ENCODE measurements at regions not wholly inside any gene's neighbourhood (a gene's known extent, or its start where the extent isn't known, plus 50 kb on each side); places are given as distances from the start of the nearest gene placed in this dataset.

DNA sequence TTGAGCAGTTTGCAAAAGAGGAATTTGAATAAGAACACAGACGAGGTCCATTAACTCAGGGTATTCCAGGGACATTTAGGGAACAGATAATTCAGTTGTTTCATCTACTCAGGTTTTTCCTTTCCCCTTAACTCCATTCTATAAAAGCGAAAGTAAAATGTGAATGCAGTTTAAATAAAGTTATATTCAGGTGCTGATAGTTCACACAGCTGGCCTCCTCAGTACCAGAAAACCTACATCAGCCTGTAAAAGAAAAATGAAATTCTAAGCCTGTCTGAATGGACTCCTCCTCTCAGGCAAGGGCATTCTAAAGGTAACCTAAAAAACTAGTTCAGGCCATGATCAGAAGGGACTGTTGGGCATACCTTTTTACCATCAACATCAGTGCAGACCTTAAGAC, 873.8 kb downstream of the SUCLG1 start:
- TF ChIP-seq CTCF (conservative IDR thresholded peaks at IDR 0.05; ENCODE audit: low read length): no peak
- no peak for TF ChIP-seq EZH2phosphoT487 (IDR thresholded peaks at IDR 0.05; ENCODE audit: borderline replicate concordance)

All from Loucy (cell line).